Left renal cortex interstitium (tissue), 4 donors: ENCODE measurements at regions not wholly inside any gene's neighbourhood (a gene's known extent, or its start where the extent isn't known, plus 50 kb on each side); places are given as distances from the start of the nearest gene placed in this dataset.
"Not testable (repeated sequence)": the region's sequence is repeated elsewhere in the genome, so short reads cannot be mapped to it uniquely, and the experiment has no call there.

Source experiments
- DNase-seq, 4 donors: peaks; one replicate each; pipeline ENCODE4 v3.0.0-alpha.2; 2013; ENCODE audit warnings: low read depth in 4 of 4, low spot score in 2 of 4, missing footprints in 1 of 4

DNA sequence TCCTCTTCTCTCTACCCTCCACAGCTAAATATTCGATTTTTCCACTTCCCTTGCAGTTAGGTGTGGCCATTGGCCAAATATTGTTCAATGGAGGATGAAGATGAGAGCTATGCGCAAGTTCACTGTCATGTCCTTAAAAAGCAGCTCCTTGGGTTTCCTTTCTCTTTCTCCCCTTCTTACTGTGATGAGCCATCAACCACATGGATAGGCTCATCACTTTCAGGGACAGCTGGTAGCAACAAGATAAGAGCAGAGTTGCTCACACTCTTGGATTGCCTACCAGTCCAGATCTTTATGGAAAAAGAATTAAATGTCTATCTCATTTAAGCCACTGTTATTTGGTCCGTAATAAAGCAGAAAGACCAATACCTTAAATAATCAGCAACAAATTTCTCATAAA, 377.0 kb downstream of the DDX10 start:
- DNase-seq, result no peak

- no peak for DNase-seq
These were observed 378.4 kb downstream of the DDX10 start for GRCh38 chr11:109043315-109043714.

- no peak for DNase-seq
These were observed 375.6 kb upstream of the C11orf87 start for GRCh38 chr11:109046284-109046992.

- DNase-seq, result no peak
These were observed 373.9 kb upstream of the C11orf87 start for GRCh38 chr11:109048098-109048497.

GRCh38 chr11:109051200-109051599, 370.8 kb upstream of the C11orf87 start:
- DNase-seq, result no peak

DNA sequence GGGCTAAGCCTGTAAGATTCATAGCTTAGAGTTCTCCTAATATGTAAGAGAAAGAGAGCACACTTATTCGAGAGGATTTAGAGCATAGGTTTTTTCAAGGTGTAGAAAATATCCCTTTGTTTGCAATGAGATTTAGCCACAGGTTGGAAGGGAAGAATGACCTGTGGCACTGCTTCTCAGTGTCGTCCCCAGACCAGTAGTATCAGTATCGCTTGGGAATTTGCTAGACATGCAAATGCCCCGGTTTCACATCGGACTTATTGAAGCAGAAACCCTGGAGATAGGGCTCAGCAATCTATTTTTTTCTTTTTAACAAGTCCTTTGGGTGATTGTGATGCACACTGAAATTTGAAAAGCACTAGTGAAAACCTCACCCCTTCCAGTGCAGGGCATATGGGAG, 362.6 kb upstream of the C11orf87 start:
- no peak for DNase-seq

- DNase-seq, result no peak
These were observed 360.6 kb upstream of the C11orf87 start for GRCh38 chr11:109061394-109061793.

- DNase-seq, result no peak
These were observed 359.5 kb upstream of the C11orf87 start for GRCh38 chr11:109062445-109062844.

DNA sequence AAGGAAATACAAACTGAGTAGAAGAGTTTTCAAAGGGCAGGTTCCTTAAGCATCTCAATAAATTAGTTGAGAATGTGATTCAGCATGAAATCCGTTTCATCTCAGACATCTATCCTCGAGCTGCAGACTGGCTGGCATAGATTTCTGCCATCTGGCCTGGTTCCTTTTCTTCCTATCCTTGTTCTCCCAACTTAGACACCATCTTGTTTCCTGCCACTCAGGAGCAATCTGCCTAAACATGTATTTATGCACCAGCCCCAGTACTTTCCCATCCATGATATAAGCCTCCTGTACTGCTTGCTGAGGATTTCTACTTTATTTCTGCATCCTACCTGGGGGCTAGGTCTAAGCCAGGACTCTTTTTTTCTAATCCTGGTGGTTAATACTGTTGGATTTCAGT, 359.1 kb upstream of the C11orf87 start:
- no peak for DNase-seq

DNA sequence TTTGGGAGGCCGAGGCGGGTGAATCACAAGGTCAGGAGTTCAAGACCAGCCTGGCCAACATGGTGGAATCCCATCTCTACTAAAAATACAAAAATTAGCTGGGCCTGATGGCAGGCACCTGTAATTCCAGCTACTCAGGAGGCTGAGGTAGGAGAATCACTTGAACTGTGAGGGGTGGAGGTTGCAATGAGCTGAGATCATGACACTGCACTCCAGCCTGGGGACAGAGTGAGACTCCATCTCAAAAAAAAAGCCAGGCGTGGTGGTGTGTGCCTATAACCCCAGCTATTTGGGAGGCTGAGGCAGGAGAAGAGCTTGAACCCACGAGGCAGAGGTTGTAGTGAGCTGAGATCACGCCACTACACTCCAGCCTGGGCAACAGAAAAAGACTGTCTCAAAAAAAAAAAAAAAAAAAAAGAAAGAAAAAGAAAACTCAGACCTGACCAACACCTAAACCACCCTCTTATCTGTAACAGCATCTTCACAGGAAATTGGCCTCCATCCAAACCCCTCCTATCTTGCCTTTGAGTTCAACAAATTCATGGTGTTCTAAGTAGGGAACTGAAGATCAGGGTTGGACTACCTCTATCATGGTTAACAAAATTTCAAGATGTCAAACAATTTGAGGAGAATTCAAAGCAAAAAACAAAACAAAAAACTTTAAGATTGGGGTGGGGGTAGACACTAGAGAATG, 357.2 kb upstream of the C11orf87 start:
- not testable (repeated sequence) for DNase-seq

- DNase-seq, result no peak
These were observed 350.7 kb upstream of the C11orf87 start for GRCh38 chr11:109071262-109071661.

- no peak for DNase-seq
These were observed 350.1 kb upstream of the C11orf87 start for GRCh38 chr11:109071712-109072524.

- DNase-seq, result no peak
These were observed 348.8 kb upstream of the C11orf87 start for GRCh38 chr11:109073032-109073822.

GRCh38 chr11:109075976-109076375, 346.0 kb upstream of the C11orf87 start:
- DNase-seq, result no peak

GRCh38 chr11:109076870-109077269, 345.1 kb upstream of the C11orf87 start:
- no peak for DNase-seq

GRCh38 chr11:109077291-109077920, 344.6 kb upstream of the C11orf87 start:
- DNase-seq, result no peak

DNA sequence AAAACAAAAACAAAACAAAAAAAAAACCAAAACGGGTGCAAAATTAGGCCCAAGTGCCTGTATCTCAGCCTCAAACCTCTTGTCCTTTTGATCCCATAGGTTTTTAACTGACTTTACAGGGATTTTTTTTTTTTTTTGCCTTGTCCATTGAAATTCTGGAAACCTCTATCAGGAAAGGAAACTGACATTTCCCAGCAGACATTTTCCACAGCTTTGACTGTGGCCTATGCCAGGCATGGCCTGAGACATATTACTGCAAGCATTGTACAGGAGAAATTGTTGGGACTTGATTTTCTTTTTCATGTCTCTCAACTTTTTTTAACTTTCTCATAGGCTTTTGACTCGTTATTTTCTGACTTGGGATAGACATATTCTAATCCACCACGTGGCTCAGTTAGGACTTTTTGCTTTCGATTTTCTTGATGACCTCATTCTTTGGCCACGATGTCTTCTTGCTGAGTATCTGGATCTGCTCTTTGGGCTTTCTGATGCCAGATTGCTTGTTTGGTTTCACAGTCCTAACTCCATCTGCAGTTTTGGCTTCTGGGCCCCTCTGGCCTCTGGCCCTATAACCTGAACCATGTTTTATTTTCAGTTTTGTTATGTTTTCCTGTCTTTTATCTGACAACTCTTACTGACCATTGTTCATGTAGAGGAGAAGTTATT, 336.1 kb upstream of the C11orf87 start:
- no peak for DNase-seq

DNA sequence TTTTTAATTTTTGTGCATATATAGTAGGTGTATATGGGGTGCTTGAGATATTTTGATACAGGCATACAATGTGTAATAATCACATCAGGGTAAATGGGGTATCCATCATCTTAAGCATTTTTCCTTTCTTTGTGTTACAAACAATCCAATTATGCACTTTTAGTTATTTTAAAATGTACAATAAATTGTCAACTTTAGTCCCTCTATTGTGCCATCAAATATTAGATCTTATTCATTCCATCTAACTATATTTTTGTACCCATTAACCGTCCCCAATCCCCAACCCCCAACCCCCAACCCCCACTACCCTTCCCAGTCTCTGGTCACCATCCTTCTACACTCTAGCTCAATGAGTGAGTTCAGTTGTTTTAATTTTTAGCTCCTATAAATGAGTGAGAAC, 335.1 kb upstream of the C11orf87 start:
- no peak for DNase-seq

DNA sequence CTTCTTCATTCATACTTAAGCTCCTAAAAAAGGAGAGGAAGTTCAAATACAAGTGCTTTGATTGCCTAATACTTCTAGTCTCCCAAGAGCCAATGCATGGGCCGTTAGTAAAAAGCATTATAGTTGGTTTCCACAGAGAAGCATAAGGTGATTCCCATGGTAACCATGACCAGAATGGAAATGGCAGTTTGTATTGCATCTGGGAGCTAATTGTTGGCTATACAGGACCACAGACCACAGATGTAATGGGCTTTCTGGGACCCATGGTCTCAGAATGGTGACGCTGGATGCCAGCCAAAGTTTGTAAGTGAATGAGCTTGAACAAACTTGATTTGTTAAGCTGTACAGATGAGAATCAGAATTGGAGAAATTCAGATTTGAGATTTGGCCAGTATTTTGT, 333.9 kb upstream of the C11orf87 start:
- no peak for DNase-seq

- no peak for DNase-seq
These were observed 332.8 kb upstream of the C11orf87 start for GRCh38 chr11:109089144-109089543.
